Parathyroid adenoma (tissue), 2 donors: ENCODE measurements at regions not wholly inside any gene's neighbourhood (a gene's known extent, or its start where the extent isn't known, plus 50 kb on each side); places are given as distances from the start of the nearest gene placed in this dataset.
A peak's percentile ranks its signal among the peaks of the same experiment; 100 is the strongest.

Experiments
- H2AFZ ChIP-seq: fragments of 300-600 bp; sonication (generic); one replicate; pipeline ENCODE4 v1.7.0; 2017; ENCODE audit warnings: antibody characterized with exemption, mild to moderate bottlenecking
- H3K27ac ChIP-seq: fragments of 300-600 bp; sonication (generic); one replicate; pipeline ENCODE4 v1.7.0; 2017
- H3K27me3 ChIP-seq: fragments of 300-600 bp; sonication (generic); one replicate; pipeline ENCODE4 v1.7.0; 2017; ENCODE audit warnings: low read length; ENCODE audit not compliant: control insufficient read depth, insufficient read depth
- H3K36me3 ChIP-seq: fragments of 300-600 bp; sonication (generic); one replicate; pipeline ENCODE4 v1.7.0; 2017; ENCODE audit warnings: low read length; ENCODE audit not compliant: control insufficient read depth, insufficient read depth
- H3K4me1 ChIP-seq: fragments of 300-600 bp; sonication (generic); one replicate; pipeline ENCODE4 v1.7.0; 2017; ENCODE audit warnings: control low read depth
- H3K4me2 ChIP-seq: fragments of 300-600 bp; sonication (generic); one replicate; pipeline ENCODE4 v1.7.0; 2017; ENCODE audit warnings: low read length
- H3K4me3 ChIP-seq: fragments of 300-600 bp; sonication (generic); one replicate; pipeline ENCODE4 v1.7.0; 2017; ENCODE audit warnings: low read depth, low read length
- H3K79me2 ChIP-seq: fragments of 300-600 bp; sonication (generic); one replicate; pipeline ENCODE4 v1.7.0; 2017; ENCODE audit warnings: control low read depth
- H3K9ac ChIP-seq: fragments of 300-600 bp; sonication (generic); one replicate; pipeline ENCODE4 v1.7.0; 2017; ENCODE audit warnings: mild to moderate bottlenecking
- H3K9me3 ChIP-seq: fragments of 300-600 bp; sonication (generic); one replicate; pipeline ENCODE4 v1.7.0; 2017; ENCODE audit warnings: low read length; ENCODE audit not compliant: control insufficient read depth
- TF ChIP-seq, protein P1 (sequence below): fragments of 300-600 bp; sonication (generic); IDR thresholded peaks from one replicate; pipeline ENCODE4 v1.7.0; 2017; ENCODE audit warnings: antibody characterized with exemption, mild to moderate bottlenecking
- donor health status: primary hyperparathyroidism.

DNA sequence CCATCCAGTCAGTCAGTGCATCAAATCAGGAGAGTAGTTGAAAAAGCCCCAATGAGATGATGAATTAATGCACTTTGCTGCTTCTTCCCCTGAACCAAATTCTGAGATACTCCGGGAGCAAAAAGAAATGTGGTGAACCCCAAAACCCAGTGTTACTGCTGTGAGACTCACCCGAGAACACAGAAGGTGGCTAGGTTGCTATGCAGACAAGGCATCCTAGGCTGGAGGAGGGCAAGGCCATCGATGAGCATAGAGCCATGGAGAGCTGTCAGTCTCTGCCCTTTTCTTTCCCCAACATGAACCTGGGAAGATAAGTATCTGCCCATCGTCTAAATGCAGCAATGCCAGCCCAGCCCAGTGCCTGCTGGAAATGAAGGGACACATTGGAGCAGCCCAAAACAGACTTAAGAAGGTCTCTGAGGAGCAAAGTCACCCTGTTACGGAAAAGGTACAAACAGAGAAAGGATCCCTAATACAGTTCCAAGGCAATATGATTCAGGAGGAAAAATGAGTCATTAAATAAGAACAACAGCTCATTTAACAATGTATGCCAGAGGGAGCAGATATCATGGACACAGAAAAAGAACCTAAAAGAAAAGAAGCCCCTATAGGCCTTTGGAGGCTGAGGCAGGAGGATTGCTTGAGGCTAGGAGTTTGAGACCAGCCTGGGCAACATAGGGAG lies 272.0 kb downstream of the FOXO1 start:
- no peak overlapping the region for H3K4me3 ChIP-seq
- no peak overlapping the region for H2AFZ ChIP-seq
- H3K36me3 ChIP-seq = no peaks in the 10 kb centered on the region
- H3K27ac ChIP-seq = no peak overlapping the region
- no peak overlapping the region for H3K4me2 ChIP-seq
- H3K9ac ChIP-seq = no peak overlapping the region
- no peaks in the 10 kb centered on the region for H3K9me3 ChIP-seq
- no peaks in the 10 kb centered on the region for H3K4me1 ChIP-seq
- no peaks in the 10 kb centered on the region for H3K79me2 ChIP-seq
- TF ChIP-seq, protein P1, sequence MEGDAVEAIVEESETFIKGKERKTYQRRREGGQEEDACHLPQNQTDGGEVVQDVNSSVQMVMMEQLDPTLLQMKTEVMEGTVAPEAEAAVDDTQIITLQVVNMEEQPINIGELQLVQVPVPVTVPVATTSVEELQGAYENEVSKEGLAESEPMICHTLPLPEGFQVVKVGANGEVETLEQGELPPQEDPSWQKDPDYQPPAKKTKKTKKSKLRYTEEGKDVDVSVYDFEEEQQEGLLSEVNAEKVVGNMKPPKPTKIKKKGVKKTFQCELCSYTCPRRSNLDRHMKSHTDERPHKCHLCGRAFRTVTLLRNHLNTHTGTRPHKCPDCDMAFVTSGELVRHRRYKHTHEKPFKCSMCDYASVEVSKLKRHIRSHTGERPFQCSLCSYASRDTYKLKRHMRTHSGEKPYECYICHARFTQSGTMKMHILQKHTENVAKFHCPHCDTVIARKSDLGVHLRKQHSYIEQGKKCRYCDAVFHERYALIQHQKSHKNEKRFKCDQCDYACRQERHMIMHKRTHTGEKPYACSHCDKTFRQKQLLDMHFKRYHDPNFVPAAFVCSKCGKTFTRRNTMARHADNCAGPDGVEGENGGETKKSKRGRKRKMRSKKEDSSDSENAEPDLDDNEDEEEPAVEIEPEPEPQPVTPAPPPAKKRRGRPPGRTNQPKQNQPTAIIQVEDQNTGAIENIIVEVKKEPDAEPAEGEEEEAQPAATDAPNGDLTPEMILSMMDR = no peak
- no peaks in the 10 kb centered on the region for H3K27me3 ChIP-seq

DNA sequence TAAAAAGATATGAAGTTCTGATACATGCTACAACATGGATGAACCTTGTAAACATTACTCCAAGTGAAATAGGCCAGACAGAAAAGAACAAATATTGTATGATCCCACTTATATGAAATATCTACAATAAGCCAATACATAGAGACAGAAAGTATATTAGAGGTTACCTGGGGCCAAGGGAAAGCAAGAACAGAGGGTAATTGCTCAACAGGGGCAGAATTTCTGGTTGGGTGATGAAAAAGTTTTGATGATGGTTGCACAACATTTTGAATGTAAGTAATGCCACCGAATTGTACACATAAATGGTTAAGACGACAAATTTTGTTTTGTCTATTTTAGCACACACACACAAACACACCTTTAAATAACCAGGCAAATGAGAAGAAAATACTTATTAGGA lies 268.4 kb downstream of the FOXO1 start:
- Histone ChIP-seq H3K4me1 (no peaks in the 10 kb centered on the region), H3K36me3 (no peaks in the 10 kb centered on the region), H3K79me2 (no peaks in the 10 kb centered on the region), H3K27me3 (no peaks in the 10 kb centered on the region), H3K4me2 (no peak overlapping the region), H3K4me3 (no peak overlapping the region), H3K27ac (no peak overlapping the region), H2AFZ (no peak overlapping the region), H3K9me3 (no peaks in the 10 kb centered on the region), H3K9ac (no peak overlapping the region)
- TF ChIP-seq, protein P1 = no peak

DNA sequence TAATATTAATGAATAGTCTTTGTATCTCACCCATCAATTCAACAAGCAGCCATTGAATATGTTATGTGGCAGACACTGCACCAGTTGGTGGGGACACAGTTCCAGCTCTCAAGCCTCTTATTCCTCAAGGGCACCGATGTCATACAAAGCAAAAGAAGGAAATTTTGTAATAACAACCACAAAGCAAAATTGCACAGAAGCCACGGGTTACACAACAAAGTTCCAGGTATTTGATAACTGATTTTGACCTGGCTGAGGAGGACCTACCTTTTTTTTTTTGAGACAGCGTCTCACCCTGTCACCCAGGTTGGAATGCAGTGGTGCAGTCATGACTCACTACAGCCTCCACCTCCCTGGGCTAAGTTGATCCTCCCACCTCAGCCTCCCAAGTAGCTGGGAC lies 266.7 kb downstream of the FOXO1 start:
- Histone ChIP-seq H3K27me3 (no peaks in the 10 kb centered on the region), H3K27ac (no peak overlapping the region), H3K4me1 (no peaks in the 10 kb centered on the region), H3K4me3 (no peak overlapping the region), H3K9me3 (no peaks in the 10 kb centered on the region), H3K79me2 (no peaks in the 10 kb centered on the region), H3K9ac (no peak overlapping the region), H3K36me3 (no peaks in the 10 kb centered on the region), H3K4me2 (no peak overlapping the region), H2AFZ (no peak overlapping the region)
- TF ChIP-seq, protein P1 = no peak

DNA sequence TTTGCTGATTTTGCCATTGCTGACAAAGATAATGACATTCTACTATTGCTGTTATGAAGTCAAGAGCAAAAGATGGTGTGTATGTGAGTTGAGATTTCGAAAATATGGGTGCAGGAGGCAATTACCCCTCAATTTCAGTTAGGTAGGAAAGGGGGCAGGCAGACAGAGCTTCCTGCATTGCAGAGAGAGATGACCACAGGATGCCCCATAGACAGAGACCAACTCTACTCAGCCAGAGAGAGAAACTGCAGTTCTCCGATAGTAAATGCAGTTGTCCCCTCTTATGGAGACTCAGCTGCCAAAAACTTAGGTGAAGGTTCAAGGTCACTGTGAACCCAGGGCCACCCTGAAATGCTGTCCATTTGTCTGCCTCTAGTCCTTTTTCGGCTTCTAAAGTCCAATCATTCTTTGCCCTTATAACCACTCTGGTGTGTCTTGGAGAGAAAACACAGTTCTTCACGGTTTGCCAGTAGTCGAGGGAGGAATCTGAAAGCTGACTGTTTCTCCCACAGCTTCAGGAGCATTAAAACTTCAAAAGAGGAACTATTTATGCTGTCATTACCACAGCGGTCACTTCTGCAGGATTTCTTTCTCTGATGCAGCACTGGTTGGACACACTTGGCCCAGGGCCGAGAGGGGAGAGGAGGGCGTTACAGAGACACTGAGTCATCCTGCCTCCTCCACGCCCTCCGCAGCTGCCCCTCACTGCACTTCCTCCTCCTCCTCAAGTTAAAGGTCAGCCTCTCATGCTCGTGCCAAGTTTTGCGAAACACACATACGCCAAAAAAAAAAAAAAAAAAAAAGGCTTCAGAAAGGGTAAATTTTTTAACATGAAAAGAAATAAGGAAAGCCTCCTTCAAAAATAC lies 264.3 kb downstream of the FOXO1 start:
- Histone ChIP-seq H3K27me3 (no peaks in the 10 kb centered on the region), H2AFZ (no peak overlapping the region), H3K27ac (no peak overlapping the region), H3K4me3 (no peak overlapping the region), H3K36me3 (no peaks in the 10 kb centered on the region), H3K9me3 (no peaks in the 10 kb centered on the region), H3K4me2 (peak overlapping the region; percentile 6), H3K9ac (no peak overlapping the region), H3K4me1 (no peaks in the 10 kb centered on the region), H3K79me2 (no peaks in the 10 kb centered on the region)
- TF ChIP-seq, protein P1 = no peak
